KMS-11 (cell line): ENCODE measurements at regions not wholly inside any gene's neighbourhood (a gene's known extent, or its start where the extent isn't known, plus 50 kb on each side); places are given as distances from the start of the nearest gene placed in this dataset.
"Not testable (repeated sequence)": the region's sequence is repeated elsewhere in the genome, so short reads cannot be mapped to it uniquely, and the experiment has no call there.

Experiments
- H2AFZ ChIP-seq: fragments of 200-600 bp; sonication (generic); 2 replicates; pipeline ENCODE4 v1.6.1; 2016; ENCODE audit warnings: antibody characterized with exemption, mixed run types, low read depth
- H3K27ac ChIP-seq: fragments of 200-600 bp; sonication (generic); 2 replicates; pipeline ENCODE4 v1.6.1; 2016; ENCODE audit warnings: mild to moderate bottlenecking, mixed run types
- H3K27me3 ChIP-seq: fragments of 200-600 bp; sonication (generic); 2 replicates; pipeline ENCODE4 v1.6.1; 2017; ENCODE audit warnings: mild to moderate bottlenecking, low read depth, mixed run types, moderate library complexity; ENCODE audit not compliant: insufficient read depth
- H3K36me3 ChIP-seq: fragments of 200-600 bp; sonication (generic); 2 replicates; pipeline ENCODE4 v1.6.1; 2017; ENCODE audit warnings: mild to moderate bottlenecking, mixed run types; ENCODE audit not compliant: insufficient read depth
- H3K4me1 ChIP-seq: fragments of 200-600 bp; sonication (generic); 2 replicates; pipeline ENCODE4 v1.6.1; 2016; ENCODE audit warnings: mild to moderate bottlenecking, low read depth, mixed run types; ENCODE audit not compliant: poor library complexity, severe bottlenecking
- H3K4me2 ChIP-seq: fragments of 200-600 bp; sonication (generic); 2 replicates; pipeline ENCODE4 v1.7.0; 2016; ENCODE audit warnings: mild to moderate bottlenecking, mixed run types
- H3K4me3 ChIP-seq: fragments of 200-600 bp; sonication (generic); IDR thresholded peaks from 2 replicates; pipeline ENCODE4 v1.6.1; 2017; ENCODE audit warnings: low read depth, low read length, mixed read lengths; ENCODE audit not compliant: insufficient read depth
- H3K79me2 ChIP-seq: fragments of 200-600 bp; sonication (generic); 2 replicates; pipeline ENCODE4 v1.6.1; 2016; ENCODE audit warnings: low read depth, mixed run types; ENCODE audit not compliant: insufficient read depth
- H3K9ac ChIP-seq: fragments of 200-600 bp; sonication (generic); 2 replicates; pipeline ENCODE4 v1.6.1; 2016; ENCODE audit warnings: mild to moderate bottlenecking, mixed run types
- H4K20me1 ChIP-seq: fragments of 200-600 bp; sonication (generic); 2 replicates; pipeline ENCODE4 v1.6.1; 2016; ENCODE audit warnings: mild to moderate bottlenecking, mixed run types; ENCODE audit not compliant: insufficient read depth
- TF ChIP-seq, protein P1 (sequence below): fragments of 200-600 bp; sonication (generic); conservative IDR thresholded peaks from 2 replicates; pipeline ENCODE4 v1.6.1; 2017; ENCODE audit warnings: low read depth, mild to moderate bottlenecking, antibody characterized with exemption, low read length, moderate library complexity, mixed read lengths

DNA sequence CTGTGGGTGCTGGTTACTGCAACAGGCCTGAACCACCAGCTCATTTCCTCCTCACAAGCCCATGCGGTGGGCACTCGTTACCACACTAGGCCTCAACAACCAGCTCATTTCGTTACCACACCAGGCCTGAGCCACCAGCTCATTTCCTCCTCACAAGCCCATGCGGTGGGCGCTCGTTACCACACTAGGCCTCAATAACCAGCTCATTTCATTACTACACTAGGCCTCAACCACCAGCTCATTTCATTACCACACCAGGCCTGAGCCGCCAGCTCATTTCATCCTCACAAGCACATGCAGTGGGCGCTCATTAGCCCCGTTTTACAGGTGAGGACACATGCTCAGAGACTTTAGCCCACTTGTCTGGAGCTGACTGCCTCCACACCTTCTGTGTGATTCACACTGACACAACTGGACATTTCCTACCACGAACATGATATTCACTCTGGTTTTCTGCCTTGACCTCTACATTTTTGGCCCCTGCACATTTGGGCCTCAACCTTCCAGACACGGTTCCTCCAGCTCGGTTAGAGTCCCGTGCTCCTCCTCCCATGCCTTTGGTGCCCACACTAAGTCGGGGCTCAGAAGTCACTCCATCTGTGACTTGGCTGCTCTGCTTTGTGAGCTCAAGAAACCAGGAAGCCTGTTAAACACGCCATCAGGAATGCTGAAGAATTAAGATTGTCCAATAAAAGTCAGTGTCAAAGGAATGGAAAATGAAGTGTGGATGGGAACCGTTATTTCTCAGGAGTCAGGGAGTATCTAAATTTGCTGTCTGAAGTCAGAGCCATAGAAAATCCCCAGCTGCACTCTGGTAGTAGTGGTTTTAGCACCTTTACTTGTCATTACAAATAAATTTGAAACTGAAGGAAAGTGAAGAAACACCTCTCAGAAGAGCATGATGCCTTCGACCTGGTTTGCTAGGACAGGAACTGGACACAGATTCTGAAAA, 55.8 kb upstream of the LANCL2 start:
- Histone ChIP-seq H3K4me2 (no peak overlapping the region), H3K9ac (no peak overlapping the region), H3K36me3 (no peaks in the 10 kb centered on the region), H3K27me3 (no peaks in the 10 kb centered on the region), H3K4me1 (no peaks in the 10 kb centered on the region), H4K20me1 (no peaks in the 10 kb centered on the region), H2AFZ (no peak overlapping the region), H3K4me3 (no peak overlapping the region), H3K79me2 (no peaks in the 10 kb centered on the region), H3K27ac (no peak overlapping the region)
- TF ChIP-seq, protein P1, sequence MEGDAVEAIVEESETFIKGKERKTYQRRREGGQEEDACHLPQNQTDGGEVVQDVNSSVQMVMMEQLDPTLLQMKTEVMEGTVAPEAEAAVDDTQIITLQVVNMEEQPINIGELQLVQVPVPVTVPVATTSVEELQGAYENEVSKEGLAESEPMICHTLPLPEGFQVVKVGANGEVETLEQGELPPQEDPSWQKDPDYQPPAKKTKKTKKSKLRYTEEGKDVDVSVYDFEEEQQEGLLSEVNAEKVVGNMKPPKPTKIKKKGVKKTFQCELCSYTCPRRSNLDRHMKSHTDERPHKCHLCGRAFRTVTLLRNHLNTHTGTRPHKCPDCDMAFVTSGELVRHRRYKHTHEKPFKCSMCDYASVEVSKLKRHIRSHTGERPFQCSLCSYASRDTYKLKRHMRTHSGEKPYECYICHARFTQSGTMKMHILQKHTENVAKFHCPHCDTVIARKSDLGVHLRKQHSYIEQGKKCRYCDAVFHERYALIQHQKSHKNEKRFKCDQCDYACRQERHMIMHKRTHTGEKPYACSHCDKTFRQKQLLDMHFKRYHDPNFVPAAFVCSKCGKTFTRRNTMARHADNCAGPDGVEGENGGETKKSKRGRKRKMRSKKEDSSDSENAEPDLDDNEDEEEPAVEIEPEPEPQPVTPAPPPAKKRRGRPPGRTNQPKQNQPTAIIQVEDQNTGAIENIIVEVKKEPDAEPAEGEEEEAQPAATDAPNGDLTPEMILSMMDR: no peak

DNA sequence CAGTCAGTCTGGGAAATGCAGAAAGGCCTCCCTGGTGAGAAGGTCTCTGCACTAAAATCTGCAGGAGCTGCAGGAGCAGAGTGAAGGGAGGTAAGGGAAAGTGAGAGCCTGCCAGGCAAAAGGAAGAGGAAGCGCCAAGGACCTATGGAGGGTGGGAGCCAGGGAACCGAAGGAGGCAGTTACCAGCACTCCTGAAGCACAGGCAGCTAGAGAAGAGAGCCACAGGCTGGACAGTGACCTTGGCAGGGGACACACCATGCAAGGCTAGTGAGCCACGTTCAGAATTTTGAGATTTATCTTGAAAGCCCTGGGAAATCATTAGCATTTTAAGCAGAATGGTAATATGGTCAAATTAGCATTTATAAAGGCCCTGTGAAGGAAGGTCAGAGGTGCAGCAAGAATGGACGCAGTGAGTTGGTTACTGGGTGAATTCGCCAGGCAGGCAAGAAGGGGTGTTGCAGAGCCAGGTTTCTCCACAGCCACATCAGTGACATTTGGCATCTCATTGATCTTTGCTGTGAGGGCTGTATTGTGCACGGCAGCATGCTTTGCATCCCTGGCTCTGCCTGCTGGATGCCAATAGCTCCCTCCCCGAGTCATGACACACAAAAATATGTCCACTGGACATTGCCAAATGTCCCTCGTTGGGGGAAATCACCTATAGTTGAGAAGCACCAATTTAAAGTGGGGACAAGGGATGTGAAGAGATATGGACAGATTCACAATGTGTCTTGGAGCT, 54.7 kb upstream of the LANCL2 start:
- no peaks in the 10 kb centered on the region for H3K36me3 ChIP-seq
- no peak overlapping the region for H3K27ac ChIP-seq
- H3K27me3 ChIP-seq: no peaks in the 10 kb centered on the region
- TF ChIP-seq, protein P1: no peak
- no peak overlapping the region for H3K4me3 ChIP-seq
- H3K9ac ChIP-seq: no peak overlapping the region
- no peaks in the 10 kb centered on the region for H4K20me1 ChIP-seq
- H2AFZ ChIP-seq: no peak overlapping the region
- no peaks in the 10 kb centered on the region for H3K4me1 ChIP-seq
- no peak overlapping the region for H3K4me2 ChIP-seq
- H3K79me2 ChIP-seq: no peaks in the 10 kb centered on the region

DNA sequence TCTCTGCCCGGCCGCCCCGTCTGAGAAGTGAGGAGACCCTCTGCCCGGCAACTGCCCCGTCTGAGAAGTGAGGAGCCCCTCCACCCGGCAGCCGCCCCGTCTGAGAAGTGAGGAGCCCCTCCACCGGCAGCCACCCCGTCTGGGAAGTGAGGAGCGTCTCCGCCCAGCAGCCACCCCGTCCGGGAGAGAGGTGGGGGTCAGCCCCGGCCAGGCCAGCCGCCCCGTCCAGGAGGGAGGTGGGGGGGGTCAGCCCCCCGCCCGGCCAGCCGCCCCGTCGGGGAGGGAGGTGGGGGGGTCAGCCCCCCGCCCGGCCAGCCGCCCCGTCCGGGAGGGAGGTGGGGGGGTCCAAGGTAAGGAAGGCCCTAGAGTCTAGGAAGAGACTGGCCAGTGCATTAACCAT, 53.2 kb upstream of the LANCL2 start:
- not testable (repeated sequence) for H3K79me2 ChIP-seq, H3K4me2 ChIP-seq, H3K4me1 ChIP-seq, H3K27me3 ChIP-seq, H3K27ac ChIP-seq, H3K4me3 ChIP-seq, H3K36me3 ChIP-seq, H2AFZ ChIP-seq, H4K20me1 ChIP-seq, H3K9ac ChIP-seq

DNA sequence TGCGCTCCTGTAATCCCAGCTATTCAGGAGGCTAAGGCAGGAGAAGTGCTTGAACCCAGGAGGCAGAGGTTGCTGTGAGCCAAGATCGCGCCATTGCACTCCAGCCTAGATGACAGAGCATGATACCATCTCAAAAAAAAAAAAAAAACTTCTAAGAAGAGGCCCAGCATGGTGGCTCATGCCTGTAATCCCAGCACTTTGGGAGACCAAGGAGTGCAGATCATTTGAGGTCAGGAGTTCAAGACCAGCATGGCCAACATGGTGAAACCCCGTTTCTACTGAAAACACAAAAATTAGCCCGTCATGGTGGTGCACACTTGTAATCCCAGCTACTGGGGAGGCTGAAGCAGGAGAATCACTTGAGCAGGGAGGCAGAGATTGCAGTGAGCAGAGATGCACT, 51.5 kb upstream of the LANCL2 start:
- H4K20me1 ChIP-seq, H3K36me3 ChIP-seq, H3K4me3 ChIP-seq, H3K9ac ChIP-seq, H3K4me1 ChIP-seq, H3K4me2 ChIP-seq, H3K27ac ChIP-seq, H3K27me3 ChIP-seq, H3K79me2 ChIP-seq, H2AFZ ChIP-seq: not testable (repeated sequence)

DNA sequence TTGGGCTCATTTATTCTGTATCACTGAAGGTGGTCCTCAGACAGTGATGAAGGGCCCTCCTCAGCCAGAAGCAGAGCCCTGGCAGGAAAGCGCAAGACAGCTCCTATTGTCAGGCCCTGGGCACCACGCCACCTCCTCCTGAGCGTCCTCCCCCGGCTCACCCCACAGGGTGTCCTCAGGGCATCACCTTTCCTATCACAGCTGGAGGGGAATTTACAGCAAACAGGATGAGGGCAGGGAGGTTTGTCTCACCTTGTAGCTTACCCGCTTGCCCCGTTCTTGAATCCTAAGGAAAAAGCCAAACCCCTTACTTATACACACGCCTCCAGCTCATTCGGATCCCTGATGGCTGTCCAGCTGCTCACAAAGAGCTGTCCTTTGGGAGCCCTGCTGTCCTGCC, 50.2 kb upstream of the LANCL2 start:
- H3K4me1 ChIP-seq: no peaks in the 10 kb centered on the region
- no peak overlapping the region for H3K9ac ChIP-seq
- no peaks in the 10 kb centered on the region for H4K20me1 ChIP-seq
- H3K36me3 ChIP-seq: no peaks in the 10 kb centered on the region
- H3K27ac ChIP-seq: no peak overlapping the region
- no peaks in the 10 kb centered on the region for H3K79me2 ChIP-seq
- no peaks in the 10 kb centered on the region for H3K27me3 ChIP-seq
- no peak overlapping the region for H2AFZ ChIP-seq
- H3K4me3 ChIP-seq: no peak overlapping the region
- TF ChIP-seq, protein P1: no peak
- H3K4me2 ChIP-seq: no peak overlapping the region
